ENCODE measurements at regions not wholly inside any gene's neighbourhood (a gene's known extent, or its start where the extent isn't known, plus 50 kb on each side); places are given as distances from the start of the nearest gene placed in this dataset.

DNA sequence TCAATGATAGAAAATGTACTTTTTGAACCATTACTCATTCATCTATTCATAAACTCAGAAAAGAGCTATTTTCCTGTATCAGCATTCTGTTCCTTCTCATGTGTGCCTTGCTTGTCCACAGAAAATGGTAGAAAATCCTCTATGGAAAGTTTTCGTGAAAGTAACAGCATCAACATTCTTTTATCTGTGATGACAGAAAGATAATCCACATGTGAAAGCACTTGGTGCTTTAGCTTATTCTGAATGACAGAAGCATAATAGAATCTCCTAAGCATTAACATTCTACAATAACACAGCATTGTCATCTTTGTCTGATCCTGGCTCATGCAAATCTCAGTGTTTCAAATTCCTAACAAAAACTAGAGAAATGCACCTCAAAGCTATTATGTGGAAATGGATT is 431.9 kb downstream of the ADAMTS20 start:
- TF ChIP-seq, protein P1, sequence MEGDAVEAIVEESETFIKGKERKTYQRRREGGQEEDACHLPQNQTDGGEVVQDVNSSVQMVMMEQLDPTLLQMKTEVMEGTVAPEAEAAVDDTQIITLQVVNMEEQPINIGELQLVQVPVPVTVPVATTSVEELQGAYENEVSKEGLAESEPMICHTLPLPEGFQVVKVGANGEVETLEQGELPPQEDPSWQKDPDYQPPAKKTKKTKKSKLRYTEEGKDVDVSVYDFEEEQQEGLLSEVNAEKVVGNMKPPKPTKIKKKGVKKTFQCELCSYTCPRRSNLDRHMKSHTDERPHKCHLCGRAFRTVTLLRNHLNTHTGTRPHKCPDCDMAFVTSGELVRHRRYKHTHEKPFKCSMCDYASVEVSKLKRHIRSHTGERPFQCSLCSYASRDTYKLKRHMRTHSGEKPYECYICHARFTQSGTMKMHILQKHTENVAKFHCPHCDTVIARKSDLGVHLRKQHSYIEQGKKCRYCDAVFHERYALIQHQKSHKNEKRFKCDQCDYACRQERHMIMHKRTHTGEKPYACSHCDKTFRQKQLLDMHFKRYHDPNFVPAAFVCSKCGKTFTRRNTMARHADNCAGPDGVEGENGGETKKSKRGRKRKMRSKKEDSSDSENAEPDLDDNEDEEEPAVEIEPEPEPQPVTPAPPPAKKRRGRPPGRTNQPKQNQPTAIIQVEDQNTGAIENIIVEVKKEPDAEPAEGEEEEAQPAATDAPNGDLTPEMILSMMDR (conservative IDR thresholded peaks at IDR 0.05; ENCODE audit: low read depth, low read length) = no peak
- H3K4me3 ChIP-seq (ENCODE audit: low read length) = no peak overlapping the region
- no peak for DNase-seq (ENCODE audit: low read depth)

DNA sequence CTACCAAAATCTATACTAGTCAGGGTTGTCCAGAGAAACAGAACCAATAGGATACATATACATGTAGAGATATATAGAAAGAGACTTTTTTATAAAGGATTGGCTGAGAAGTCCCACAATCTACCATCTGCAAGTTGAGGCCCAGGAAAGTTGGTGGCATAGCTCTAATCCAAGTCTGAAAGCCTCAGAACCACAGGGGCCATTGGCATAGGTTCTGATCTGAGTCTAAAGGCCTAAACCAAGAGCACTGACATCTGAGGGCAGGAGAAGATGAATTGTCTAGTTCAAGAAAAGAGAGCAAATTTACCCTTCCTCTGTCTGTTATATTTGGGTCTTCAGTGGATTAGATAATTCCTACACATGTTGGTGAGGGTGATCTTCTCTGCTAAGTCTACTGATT is 433.1 kb downstream of the ADAMTS20 start:
- TF ChIP-seq, protein P1 (conservative IDR thresholded peaks at IDR 0.05; ENCODE audit: low read depth, low read length) = no peak
- no peak for DNase-seq (ENCODE audit: low read depth)
- H3K4me3 ChIP-seq (ENCODE audit: low read length) = no peak overlapping the region

DNA sequence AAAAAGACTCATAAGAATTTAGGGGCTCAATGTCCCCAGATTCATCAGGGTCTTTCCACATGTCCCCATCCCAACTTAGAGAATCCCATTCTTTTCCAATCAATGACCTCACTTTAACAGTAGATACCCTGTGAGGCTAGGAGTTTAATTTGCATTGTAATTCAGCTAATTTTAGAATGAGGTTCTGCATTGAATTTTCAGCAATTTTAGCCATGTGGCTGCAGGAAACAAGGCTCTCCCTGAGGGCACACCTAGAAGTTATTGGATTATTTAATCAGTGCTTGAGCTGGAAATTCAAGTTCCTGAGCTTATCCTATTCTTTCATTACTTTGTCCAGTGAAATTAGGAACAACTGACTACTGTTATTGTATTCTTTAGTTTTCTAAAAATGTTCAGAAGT is 433.8 kb downstream of the ADAMTS20 start:
- no peak overlapping the region for H3K4me3 ChIP-seq (ENCODE audit: low read length)
- TF ChIP-seq, protein P1 (conservative IDR thresholded peaks at IDR 0.05; ENCODE audit: low read depth, low read length) = no peak
- no peak for DNase-seq (ENCODE audit: low read depth)

DNA sequence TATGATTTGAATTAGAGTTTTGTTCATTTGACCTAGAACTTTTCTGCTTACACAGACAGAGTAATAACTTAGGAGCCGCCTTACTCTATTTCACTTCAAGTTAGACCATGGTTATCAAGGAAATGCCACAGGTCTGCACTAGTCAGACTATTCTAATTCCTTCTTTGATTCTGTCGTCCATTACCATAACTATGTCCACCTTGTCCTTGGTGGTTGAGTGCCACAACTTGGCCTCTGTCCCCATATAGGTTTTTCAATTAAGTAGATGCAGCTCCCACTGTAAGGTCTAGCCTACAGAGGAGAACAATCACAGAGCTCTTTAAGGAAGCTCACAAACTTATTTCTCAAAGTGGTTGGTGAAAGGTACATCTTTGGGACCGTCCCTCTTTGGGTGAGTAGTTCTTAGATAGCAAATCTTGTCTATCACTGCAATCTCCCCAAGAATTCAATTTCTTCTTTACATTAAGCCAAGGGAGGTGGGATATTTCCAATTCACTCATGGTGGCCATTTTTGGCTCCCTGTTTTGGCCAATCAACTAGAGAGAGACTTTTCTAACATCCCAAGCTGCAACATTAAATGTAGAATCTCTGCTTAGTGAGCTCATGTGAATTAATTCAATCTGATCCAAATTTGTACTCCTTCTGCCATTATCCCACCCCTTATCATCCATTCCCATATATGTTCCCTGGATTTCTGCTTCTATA is 434.6 kb downstream of the ADAMTS20 start:
- TF ChIP-seq, protein P1 (conservative IDR thresholded peaks at IDR 0.05; ENCODE audit: low read depth, low read length) = no peak
- H3K4me3 ChIP-seq (ENCODE audit: low read length) = no peak overlapping the region
- no peak for DNase-seq (ENCODE audit: low read depth)

DNA sequence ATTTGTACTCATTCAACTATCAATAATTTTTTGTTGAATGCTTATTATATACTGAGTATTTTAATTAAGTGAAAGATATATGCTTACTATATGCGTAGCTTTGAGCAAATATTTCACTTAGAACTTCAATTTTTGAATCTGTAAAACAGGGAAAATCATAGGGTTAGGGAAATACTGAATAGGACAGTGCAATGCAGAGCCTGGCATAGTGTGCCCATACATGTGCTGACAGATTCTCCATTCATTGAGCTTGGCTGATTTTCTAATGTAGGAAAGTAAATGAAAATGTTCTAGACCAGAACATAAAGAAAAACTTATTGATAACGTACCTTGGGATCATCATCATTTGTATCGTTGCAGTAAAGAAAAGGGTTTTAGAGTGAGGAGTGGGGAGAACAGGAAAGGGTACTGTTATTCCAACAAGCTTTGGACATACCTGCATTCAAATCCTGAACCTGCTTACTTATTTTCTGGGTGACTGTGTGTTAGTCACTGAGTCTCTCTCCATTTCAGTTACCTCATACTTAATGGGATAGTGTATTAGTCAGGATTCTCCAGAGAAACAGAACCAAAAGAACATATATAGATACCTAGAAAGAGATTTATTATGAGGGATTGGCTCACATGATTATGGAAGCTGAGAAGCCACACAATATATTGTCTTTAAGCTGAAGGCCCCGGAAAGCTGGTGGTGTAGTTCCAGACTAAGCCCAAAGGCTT is 436.4 kb downstream of the ADAMTS20 start:
- no peak overlapping the region for H3K4me3 ChIP-seq (ENCODE audit: low read length)
- TF ChIP-seq, protein P1 (conservative IDR thresholded peaks at IDR 0.05; ENCODE audit: low read depth, low read length) = no peak
- no peak for DNase-seq (ENCODE audit: low read depth)

DNA sequence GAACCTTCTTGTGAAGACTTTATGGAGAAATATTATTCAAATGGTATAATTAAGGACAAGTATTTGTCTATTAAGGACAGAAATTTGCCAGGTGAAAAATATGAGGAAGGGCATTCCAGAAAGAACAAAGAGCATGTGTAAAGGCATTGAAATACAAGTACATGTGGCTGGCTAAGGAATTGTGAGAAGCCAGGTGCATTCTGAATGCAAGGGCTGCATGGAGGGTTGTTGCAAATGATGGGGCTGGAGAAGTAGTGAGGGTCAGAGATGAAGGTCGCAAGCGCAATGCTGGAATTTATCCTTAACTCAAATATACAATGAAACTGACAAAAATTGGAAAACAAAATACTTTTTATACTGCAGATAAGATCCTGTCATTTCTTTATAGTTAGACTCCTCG is 437.7 kb downstream of the ADAMTS20 start:
- H3K4me3 ChIP-seq (ENCODE audit: low read length) = no peak overlapping the region
- TF ChIP-seq, protein P1 (conservative IDR thresholded peaks at IDR 0.05; ENCODE audit: low read depth, low read length) = no peak
- DNase-seq (ENCODE audit: low read depth) = no peak

DNA sequence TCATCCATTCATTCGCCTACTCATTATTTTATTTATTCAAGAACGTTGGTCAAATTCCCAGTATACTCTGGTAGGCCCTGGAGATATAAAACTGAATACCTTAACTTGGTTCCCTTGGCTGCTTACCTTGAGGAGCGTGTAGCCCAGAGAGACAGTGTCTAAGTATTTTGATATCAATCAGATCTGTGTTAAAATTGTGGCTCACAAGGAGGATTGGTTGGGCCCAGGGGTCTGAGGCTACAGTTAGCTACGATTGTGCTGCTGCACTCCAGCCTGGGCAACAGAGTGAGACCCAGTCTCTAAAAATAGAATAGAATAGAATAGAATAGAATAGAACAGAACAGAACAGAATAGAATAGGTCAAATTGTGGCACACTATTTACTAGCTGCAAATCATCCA is 438.4 kb downstream of the ADAMTS20 start:
- DNase-seq (ENCODE audit: low read depth) = no peak
- no peak overlapping the region for H3K4me3 ChIP-seq (ENCODE audit: low read length)
- TF ChIP-seq, protein P1 (conservative IDR thresholded peaks at IDR 0.05; ENCODE audit: low read depth, low read length) = no peak

Data from retinal pigment epithelial cell (primary cell).